Urinary bladder (tissue), 3 donors: ENCODE measurements at regions not wholly inside any gene's neighbourhood (a gene's known extent, or its start where the extent isn't known, plus 50 kb on each side); places are given as distances from the start of the nearest gene placed in this dataset.
"Not testable (repeated sequence)": the region's sequence is repeated elsewhere in the genome, so short reads cannot be mapped to it uniquely, and the experiment has no call there.

Experiments used
- DNase-seq: peaks from one replicate; pipeline ENCODE4 v3.0.0-alpha.2; 2015; ENCODE audit errors: extremely low spot score
- H3K27ac ChIP-seq: one replicate; pipeline ENCODE4 v1.5.1; 2013; ENCODE audit warnings: low read depth, mild to moderate bottlenecking, moderate library complexity
- H3K36me3 ChIP-seq: one replicate; pipeline ENCODE4 v1.6.1; 2013; ENCODE audit warnings: mild to moderate bottlenecking, moderate library complexity; ENCODE audit not compliant: insufficient read depth
- H3K4me1 ChIP-seq: one replicate; pipeline ENCODE4 v1.6.1; 2013; ENCODE audit warnings: mild to moderate bottlenecking, moderate library complexity; ENCODE audit not compliant: insufficient read depth
- H3K4me3 ChIP-seq: one replicate; pipeline ENCODE4 v1.5.1; 2013; ENCODE audit warnings: low read depth, low read length
- WGBS: extraction: QIAGEN DNeasy Blood & Tissue Kit; methylation state at CpG from one replicate; pipeline ENCODE4 v1.1.7; 2013; 5-methylcytosine and 5-hydroxymethylcytosine counted together
- donor health status: healthy with polysubstance abuse.
- donor health status: healthy.

GRCh38 chr13:85575110-85575509, 224.1 kb downstream of the SLITRK6 start:
- Histone ChIP-seq H3K36me3 (no peaks in the 10 kb centered on the region), H3K4me1 (no peaks in the 10 kb centered on the region), H3K4me3 (no peak overlapping the region), H3K27ac (no peak overlapping the region)
- DNase-seq, result no peak

- Histone ChIP-seq H3K4me1 (no peaks in the 10 kb centered on the region), H3K4me3 (no peak overlapping the region), H3K36me3 (no peaks in the 10 kb centered on the region), H3K27ac (no peak overlapping the region)
- 91% methylated on average over 2 of the region's 2 CpGs for WGBS
- no peak for DNase-seq
Measured at GRCh38 chr13:85567909-85568308, 231.3 kb downstream of the SLITRK6 start.

- Histone ChIP-seq H3K27ac (no peak overlapping the region), H3K4me1 (no peaks in the 10 kb centered on the region), H3K36me3 (no peaks in the 10 kb centered on the region), H3K4me3 (no peak overlapping the region)
- WGBS, result 69% methylated on average over 6 of the region's 6 CpGs
- DNase-seq, result no peak
Measured at GRCh38 chr13:85565652-85566051, 233.6 kb downstream of the SLITRK6 start.

GRCh38 chr13:85564598-85564997, 234.6 kb downstream of the SLITRK6 start:
- Histone ChIP-seq H3K27ac (no peak overlapping the region), H3K4me1 (no peaks in the 10 kb centered on the region), H3K4me3 (no peak overlapping the region), H3K36me3 (no peaks in the 10 kb centered on the region)
- no peak for DNase-seq
- 80% methylated on average over 1 of the region's 1 CpG for WGBS

- Histone ChIP-seq H3K27ac (no peak overlapping the region), H3K36me3 (no peaks in the 10 kb centered on the region), H3K4me1 (no peaks in the 10 kb centered on the region), H3K4me3 (no peak overlapping the region)
- 98% methylated on average over 6 of the region's 6 CpGs for WGBS
- DNase-seq, result no peak
Measured at GRCh38 chr13:85562282-85562681, 236.9 kb downstream of the SLITRK6 start.

GRCh38 chr13:85557691-85558467, 241.3 kb downstream of the SLITRK6 start:
- WGBS, result 62% methylated on average over 6 of the region's 6 CpGs
- Histone ChIP-seq H3K27ac (no peak overlapping the region), H3K4me1 (no peaks in the 10 kb centered on the region), H3K4me3 (no peak overlapping the region), H3K36me3 (no peaks in the 10 kb centered on the region)
- DNase-seq, result no peak

GRCh38 chr13:85551012-85551411, 248.2 kb downstream of the SLITRK6 start:
- no peak overlapping the region for H3K27ac ChIP-seq
- no peak for DNase-seq
- H3K4me3 ChIP-seq, result no peak overlapping the region
- no peaks in the 10 kb centered on the region for H3K36me3 ChIP-seq
- no peaks in the 10 kb centered on the region for H3K4me1 ChIP-seq
- WGBS, result 94% methylated on average over 1 of the region's 1 CpG

GRCh38 chr13:85549819-85550218, 249.4 kb downstream of the SLITRK6 start:
- H3K36me3 ChIP-seq, result no peaks in the 10 kb centered on the region
- no peak overlapping the region for H3K4me3 ChIP-seq
- H3K4me1 ChIP-seq, result no peaks in the 10 kb centered on the region
- no peak for DNase-seq
- H3K27ac ChIP-seq, result no peak overlapping the region
- WGBS, result 93% methylated on average over 2 of the region's 2 CpGs

GRCh38 chr13:85548845-85549244, 250.4 kb downstream of the SLITRK6 start:
- DNase-seq, H3K4me3 ChIP-seq: not testable (repeated sequence)

GRCh38 chr13:85545771-85546170, 253.4 kb downstream of the SLITRK6 start:
- WGBS, result 86% methylated on average over 5 of the region's 5 CpGs
- no peak overlapping the region for H3K27ac ChIP-seq
- no peak for DNase-seq
- no peaks in the 10 kb centered on the region for H3K36me3 ChIP-seq
- H3K4me3 ChIP-seq, result no peak overlapping the region
- no peaks in the 10 kb centered on the region for H3K4me1 ChIP-seq

More at GRCh38 chr13:85548845-85549244, 250.4 kb downstream of the SLITRK6 start:
- H3K4me1 ChIP-seq, H3K36me3 ChIP-seq, H3K27ac ChIP-seq: not testable (repeated sequence)

GRCh38 chr13:85544756-85545155, 254.5 kb downstream of the SLITRK6 start:
- Histone ChIP-seq H3K36me3 (no peaks in the 10 kb centered on the region), H3K4me1 (no peaks in the 10 kb centered on the region), H3K27ac (no peak overlapping the region), H3K4me3 (no peak overlapping the region)
- no peak for DNase-seq
- WGBS, result 93% methylated on average over 1 of the region's 1 CpG

GRCh38 chr13:85543144-85543543, 256.1 kb downstream of the SLITRK6 start:
- Histone ChIP-seq H3K36me3 (no peaks in the 10 kb centered on the region), H3K4me1 (no peaks in the 10 kb centered on the region), H3K4me3 (no peak overlapping the region), H3K27ac (no peak overlapping the region)
- WGBS, result 69% methylated on average over 2 of the region's 2 CpGs
- DNase-seq, result no peak

GRCh38 chr13:85541476-85541875, 257.7 kb downstream of the SLITRK6 start:
- 81% methylated on average over 2 of the region's 2 CpGs for WGBS
- Histone ChIP-seq H3K4me1 (no peaks in the 10 kb centered on the region), H3K36me3 (no peaks in the 10 kb centered on the region), H3K4me3 (no peak overlapping the region), H3K27ac (no peak overlapping the region)
- no peak for DNase-seq

GRCh38 chr13:85538957-85539356, 260.3 kb downstream of the SLITRK6 start:
- Histone ChIP-seq H3K4me3 (no peak overlapping the region), H3K36me3 (no peaks in the 10 kb centered on the region), H3K27ac (no peak overlapping the region), H3K4me1 (no peaks in the 10 kb centered on the region)
- 94% methylated on average over 4 of the region's 4 CpGs for WGBS
- DNase-seq, result no peak

GRCh38 chr13:85537601-85538000, 261.6 kb downstream of the SLITRK6 start:
- 40% methylated on average over 2 of the region's 2 CpGs for WGBS
- H3K36me3 ChIP-seq, result no peaks in the 10 kb centered on the region
- DNase-seq, result peak; percentile 11
- H3K4me3 ChIP-seq, result no peak overlapping the region
- H3K4me1 ChIP-seq, result no peaks in the 10 kb centered on the region
- H3K27ac ChIP-seq, result no peak overlapping the region
